Erythroblast (primary cell): ENCODE measurements at regions not wholly inside any gene's neighbourhood (a gene's known extent, or its start where the extent isn't known, plus 50 kb on each side); places are given as distances from the start of the nearest gene placed in this dataset.

Experiments used
- GATA1 ChIP-seq: IDR thresholded peaks from 2 replicates; pipeline ENCODE4 v1.6.1; 2011; ENCODE audit warnings: low read depth, mild to moderate bottlenecking, control low read depth, low read length, moderate library complexity
- POLR2A ChIP-seq: IDR thresholded peaks from 2 replicates; pipeline ENCODE4 v1.6.1; 2011; ENCODE audit warnings: mild to moderate bottlenecking, low read length

GRCh38 chr19:34841780-34842179, 68.8 kb upstream of the ZNF599 start:
- TF ChIP-seq POLR2A (no peak), GATA1 (no peak)
